Astrocyte (in vitro differentiated cells and primary cell): ENCODE measurements at regions not wholly inside any gene's neighbourhood (a gene's known extent, or its start where the extent isn't known, plus 50 kb on each side); places are given as distances from the start of the nearest gene placed in this dataset.

Source experiments
- CTCF ChIP-seq: IDR thresholded peaks from 2 replicates; pipeline ENCODE4 v1.5.1; 2011; ENCODE audit warnings: low read depth, mild to moderate bottlenecking, inconsistent platforms, low read length, moderate library complexity; ENCODE audit not compliant: insufficient read depth
- EZH2 ChIP-seq: IDR thresholded peaks from 2 replicates; pipeline ENCODE4 v1.6.1; 2012; ENCODE audit warnings: mild to moderate bottlenecking, low read length, inconsistent platforms; ENCODE audit not compliant: insufficient read depth

- TF ChIP-seq EZH2: no peak
- no peak for TF ChIP-seq CTCF
Measured at GRCh38 chr7:54141576-54141975, 400.6 kb upstream of the VSTM2A start.
